PC-3 (cell line): ENCODE measurements at regions not wholly inside any gene's neighbourhood (a gene's known extent, or its start where the extent isn't known, plus 50 kb on each side); places are given as distances from the start of the nearest gene placed in this dataset.
A peak's percentile ranks its signal among the peaks of the same experiment; 100 is the strongest.

Source experiments
- ATAC-seq: fragments of 200-7000 bp; cut with Tn5 transposase; 2 replicates; pipeline ENCODE4 v1.9.1; 2020; ENCODE audit warnings: mild to moderate bottlenecking, moderate library complexity
- BruUV-seq: library from RNA; stranded (reverse); fragments of 400-500 nt; replicated peaks from 2 replicates; lab custom pipeline; 2021; lab: Mats Ljungman, UMichigan
- CTCF ChIA-PET: fragments of 300-600 bp; sonication (Branson Sonifier 250); formaldehyde crosslinking; loops from one replicate; lab custom pipeline; 2022; ENCODE audit warnings: antibody characterized with exemption; lab: Charles Lee
- POLR2A ChIA-PET: fragments of 300-600 bp; sonication (Branson Sonifier 250); formaldehyde crosslinking; loops from one replicate; lab custom pipeline; 2022; ENCODE audit warnings: antibody characterized with exemption; ENCODE audit not compliant: unreplicated experiment; lab: Charles Lee
- DNase-seq: peaks from one replicate; pipeline ENCODE4 v3.0.0-alpha.2; 2015
- H2AFZ ChIP-seq: fragments of 300-600 bp; sonication (generic); 2 replicates; pipeline ENCODE4 v1.6.0; 2016; ENCODE audit warnings: antibody characterized with exemption, low read length
- H3F3A ChIP-seq: fragments of 300-600 bp; sonication (generic); one replicate; pipeline ENCODE4 v1.6.0; 2017; ENCODE audit warnings: antibody characterized with exemption, low read length, control low read depth, mild to moderate bottlenecking; ENCODE audit not compliant: unreplicated experiment
- H3K27ac ChIP-seq: fragments of 300-600 bp; sonication (generic); 2 replicates; pipeline ENCODE4 v1.5.1; 2016; ENCODE audit warnings: mild to moderate bottlenecking, low read length
- H3K27me3 ChIP-seq: fragments of 300-600 bp; sonication (generic); 2 replicates; pipeline ENCODE4 v1.6.1; 2016; ENCODE audit warnings: low read length, mixed read lengths
- H3K36me3 ChIP-seq: fragments of 300-600 bp; sonication (generic); 2 replicates; pipeline ENCODE4 v1.6.1; 2016; ENCODE audit warnings: low read depth, mixed run types, low read length, mixed read lengths
- H3K4me1 ChIP-seq: fragments of 300-600 bp; sonication (generic); 2 replicates; pipeline ENCODE4 v1.5.1; 2016; ENCODE audit warnings: low read length; ENCODE audit not compliant: insufficient read depth
- H3K4me2 ChIP-seq: fragments of 300-600 bp; sonication (generic); 2 replicates; pipeline ENCODE4 v1.6.0; 2016; ENCODE audit warnings: low read length
- H3K4me3 ChIP-seq: fragments of 300-600 bp; sonication (generic); 2 replicates; pipeline ENCODE4 v1.5.1; 2016; ENCODE audit warnings: mild to moderate bottlenecking, low read length, mixed read lengths
- H3K79me2 ChIP-seq: fragments of 300-600 bp; sonication (generic); 2 replicates; pipeline ENCODE4 v1.6.1; 2017; ENCODE audit warnings: low read length, mixed read lengths
- H3K9ac ChIP-seq: fragments of 300-600 bp; sonication (generic); 2 replicates; pipeline ENCODE4 v1.6.0; 2016; ENCODE audit warnings: mild to moderate bottlenecking, low read length
- H3K9me2 ChIP-seq: fragments of 300-600 bp; sonication (generic); replicated peaks from 2 replicates; pipeline ENCODE4 v1.6.1; 2016; ENCODE audit warnings: mixed run types, low read length, mixed read lengths
- H3K9me3 ChIP-seq: fragments of 300-600 bp; sonication (generic); 2 replicates; pipeline ENCODE4 v1.6.1; 2016; ENCODE audit warnings: low read length, mixed read lengths
- H4K20me1 ChIP-seq: fragments of 300-600 bp; sonication (generic); 2 replicates; pipeline ENCODE4 v1.6.1; 2016; ENCODE audit warnings: low read length, mixed read lengths
- EZH2 ChIP-seq: fragments of 300-600 bp; sonication (generic); IDR thresholded peaks from one replicate; pipeline ENCODE4 v1.6.1; 2017; ENCODE audit warnings: antibody characterized with exemption, mild to moderate bottlenecking, low read length; ENCODE audit not compliant: unreplicated experiment
- EZH2phosphoT487 ChIP-seq: fragments of 300-600 bp; sonication (generic); IDR thresholded peaks from 2 replicates; pipeline ENCODE4 v1.6.1; 2018; ENCODE audit warnings: mild to moderate bottlenecking, antibody characterized with exemption, low read length, borderline replicate concordance
- intact Hi-C: fragments of 100-400 bp; cut with micrococcal nuclease; formaldehyde crosslinking; loops from 2 replicates; pipeline ENCODE4 v1.9.0; 2023
- TF ChIP-seq, protein P1 (sequence below): fragments of 300-600 bp; sonication (generic); conservative IDR thresholded peaks from 2 replicates; pipeline ENCODE4 v1.5.1; 2017; ENCODE audit warnings: antibody characterized with exemption, low read depth, mild to moderate bottlenecking, low read length

DNA sequence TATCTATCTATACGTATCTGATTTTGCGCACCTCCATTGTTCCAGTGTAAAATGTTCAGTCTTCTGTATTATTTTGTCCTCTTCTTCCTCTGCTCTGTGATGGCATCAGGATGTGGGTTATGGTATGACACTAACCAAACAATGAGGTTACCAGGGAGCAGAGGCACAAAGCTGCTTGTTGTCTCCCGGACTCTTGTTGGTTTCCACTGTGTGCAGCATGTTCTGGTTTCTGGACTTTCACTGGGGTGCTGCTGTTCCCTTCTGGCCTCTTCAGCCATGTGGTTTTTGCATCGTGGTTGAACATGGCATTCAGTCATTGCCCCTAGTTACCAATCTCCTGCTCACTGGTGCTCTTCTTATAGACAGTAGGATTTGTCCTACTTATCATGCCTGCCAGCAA lies 665.9 kb downstream of the CBLN2 start:
- ATAC-seq (peak; percentile 73), DNase-seq (peak; percentile 40)
- no peak overlapping the region for H3K4me2 ChIP-seq
- H3K27ac ChIP-seq, result no peak overlapping the region
- TF ChIP-seq EZH2phosphoT487, result no peak
- TF ChIP-seq EZH2, result no peak
- TF ChIP-seq, protein P1, sequence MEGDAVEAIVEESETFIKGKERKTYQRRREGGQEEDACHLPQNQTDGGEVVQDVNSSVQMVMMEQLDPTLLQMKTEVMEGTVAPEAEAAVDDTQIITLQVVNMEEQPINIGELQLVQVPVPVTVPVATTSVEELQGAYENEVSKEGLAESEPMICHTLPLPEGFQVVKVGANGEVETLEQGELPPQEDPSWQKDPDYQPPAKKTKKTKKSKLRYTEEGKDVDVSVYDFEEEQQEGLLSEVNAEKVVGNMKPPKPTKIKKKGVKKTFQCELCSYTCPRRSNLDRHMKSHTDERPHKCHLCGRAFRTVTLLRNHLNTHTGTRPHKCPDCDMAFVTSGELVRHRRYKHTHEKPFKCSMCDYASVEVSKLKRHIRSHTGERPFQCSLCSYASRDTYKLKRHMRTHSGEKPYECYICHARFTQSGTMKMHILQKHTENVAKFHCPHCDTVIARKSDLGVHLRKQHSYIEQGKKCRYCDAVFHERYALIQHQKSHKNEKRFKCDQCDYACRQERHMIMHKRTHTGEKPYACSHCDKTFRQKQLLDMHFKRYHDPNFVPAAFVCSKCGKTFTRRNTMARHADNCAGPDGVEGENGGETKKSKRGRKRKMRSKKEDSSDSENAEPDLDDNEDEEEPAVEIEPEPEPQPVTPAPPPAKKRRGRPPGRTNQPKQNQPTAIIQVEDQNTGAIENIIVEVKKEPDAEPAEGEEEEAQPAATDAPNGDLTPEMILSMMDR, result no peak
- no peaks in the 10 kb centered on the region for H3K9me3 ChIP-seq
- BruUV-seq, result no TSS peak
- intact Hi-C loops, result loop anchor here (5.0 to 10.0 kb wide), 2 partner anchors 46 to 343 kb away; no protein-coding TSS in a partner anchor
- H3K27me3 ChIP-seq, result no peaks in the 10 kb centered on the region
- no peak overlapping the region for H2AFZ ChIP-seq
- no peaks in the 10 kb centered on the region for H3K79me2 ChIP-seq
- no peak overlapping the region for H3K4me3 ChIP-seq
- no peaks in the 10 kb centered on the region for H3K9me2 ChIP-seq
- H3F3A ChIP-seq, result no peaks in the 10 kb centered on the region
- CTCF ChIA-PET, result no interaction called here
- H3K36me3 ChIP-seq, result no peaks in the 10 kb centered on the region
- H3K4me1 ChIP-seq, result peaks cover 17% of the 10 kb centered on the region; the same call in 1 of the 2 replicates
- H4K20me1 ChIP-seq, result no peaks in the 10 kb centered on the region
- no peak overlapping the region for H3K9ac ChIP-seq
- POLR2A ChIA-PET, result no interaction called here

DNA sequence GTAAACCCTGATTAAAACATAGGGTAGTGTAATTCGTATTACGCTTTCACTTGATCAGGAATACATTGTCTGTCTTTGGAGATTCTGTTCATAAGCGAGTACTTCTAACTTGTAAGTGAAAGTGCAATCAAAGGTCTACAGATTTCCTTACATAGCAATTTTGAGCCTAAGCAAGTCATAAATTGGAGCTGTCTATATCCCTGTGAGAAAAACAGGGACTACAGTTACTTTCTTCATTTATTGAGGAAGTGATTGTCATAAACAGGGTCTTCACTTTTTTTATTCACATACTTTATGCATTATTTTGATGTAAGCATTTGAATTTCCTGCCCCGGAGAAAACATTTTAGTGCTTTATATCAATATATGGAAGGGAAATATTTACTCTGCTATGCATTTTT lies 670.4 kb downstream of the CBLN2 start:
- H3K27me3 ChIP-seq, result no peaks in the 10 kb centered on the region
- BruUV-seq, result no TSS peak
- no peaks in the 10 kb centered on the region for H3K9me2 ChIP-seq
- TF ChIP-seq, protein P1, result no peak
- no peak for TF ChIP-seq EZH2
- TF ChIP-seq EZH2phosphoT487, result no peak
- POLR2A ChIA-PET, result no interaction called here
- ATAC-seq (peak; percentile 59), DNase-seq (peak; percentile 39)
- peak overlapping the region; percentile 43; the same call in 1 of the 2 replicates for H3K27ac ChIP-seq
- no peaks in the 10 kb centered on the region for H3K9me3 ChIP-seq
- H3K36me3 ChIP-seq, result no peaks in the 10 kb centered on the region
- H4K20me1 ChIP-seq, result no peaks in the 10 kb centered on the region
- no peak overlapping the region for H3K4me3 ChIP-seq
- no peak overlapping the region for H2AFZ ChIP-seq
- CTCF ChIA-PET, result no interaction called here
- intact Hi-C loops, result loop anchor here (10.0 kb wide), 1 partner anchor 339 kb away; no protein-coding TSS in a partner anchor
- H3F3A ChIP-seq, result no peaks in the 10 kb centered on the region
- no peak overlapping the region for H3K9ac ChIP-seq
- H3K79me2 ChIP-seq, result no peaks in the 10 kb centered on the region
- H3K4me1 ChIP-seq, result peaks cover 17% of the 10 kb centered on the region; the same call in 1 of the 2 replicates
- peak overlapping the region; percentile 34; the same call in 1 of the 2 replicates for H3K4me2 ChIP-seq

DNA sequence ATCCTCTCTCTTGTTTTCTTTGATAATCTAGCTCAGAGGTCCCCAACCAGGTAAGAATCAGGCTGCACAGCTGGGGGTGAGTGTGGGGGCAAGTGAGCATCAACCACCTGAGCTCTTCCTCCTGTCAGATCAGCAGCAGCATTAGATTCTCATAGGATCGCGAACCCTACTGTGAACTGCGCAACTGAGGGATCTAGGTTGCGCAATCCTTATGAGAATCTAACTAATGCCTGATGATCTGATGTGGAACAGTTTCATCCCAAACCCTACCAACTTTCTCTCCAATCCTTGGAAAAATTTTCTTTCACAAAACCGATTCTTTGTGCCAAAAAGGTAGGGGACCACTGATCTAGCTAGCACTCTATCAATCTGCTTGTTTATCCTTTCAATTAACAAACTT lies 678.3 kb downstream of the CBLN2 start:
- H3K9me3 ChIP-seq, result no peaks in the 10 kb centered on the region
- no peak overlapping the region for H2AFZ ChIP-seq
- intact Hi-C loops, result no loop called here
- TF ChIP-seq EZH2phosphoT487, result no peak
- TF ChIP-seq, protein P1, result no peak
- no peak for TF ChIP-seq EZH2
- BruUV-seq, result no TSS peak
- H3K27ac ChIP-seq, result no peak overlapping the region
- no peaks in the 10 kb centered on the region for H3K4me1 ChIP-seq
- H3K79me2 ChIP-seq, result no peaks in the 10 kb centered on the region
- no peaks in the 10 kb centered on the region for H3K27me3 ChIP-seq
- ChIA-PET CTCF (no interaction called here), POLR2A (no interaction called here)
- DNase-seq, result no peak
- H3F3A ChIP-seq, result no peaks in the 10 kb centered on the region
- no peak for ATAC-seq
- no peak overlapping the region for H3K4me2 ChIP-seq
- H3K4me3 ChIP-seq, result no peak overlapping the region
- no peaks in the 10 kb centered on the region for H3K9me2 ChIP-seq
- H3K36me3 ChIP-seq, result no peaks in the 10 kb centered on the region
- H4K20me1 ChIP-seq, result no peaks in the 10 kb centered on the region
- no peak overlapping the region for H3K9ac ChIP-seq
